Type B pancreatic cell (in vitro differentiated cells): ENCODE measurements at regions not wholly inside any gene's neighbourhood (a gene's known extent, or its start where the extent isn't known, plus 50 kb on each side); places are given as distances from the start of the nearest gene placed in this dataset.

Source experiments
- DNase-seq: peaks from one replicate; pipeline ENCODE4 v3.0.0; 2021; ENCODE audit warnings: mixed read lengths; ENCODE audit not compliant: unreplicated experiment; ENCODE audit errors: extremely low spot score
- H3K27ac Mint-ChIP-seq: 2 replicates; pipeline ENCODE4 v1.8.0; 2021; ENCODE audit warnings: mild to moderate bottlenecking, mixed read lengths
- H3K27me3 Mint-ChIP-seq: 2 replicates; pipeline ENCODE4 v1.8.0; 2021; ENCODE audit warnings: mixed read lengths
- H3K36me3 Mint-ChIP-seq: 2 replicates; pipeline ENCODE4 v1.8.0; 2021; ENCODE audit warnings: mixed read lengths
- H3K4me1 Mint-ChIP-seq: one replicate; pipeline ENCODE4 v1.8.0; 2021; ENCODE audit warnings: mixed read lengths; ENCODE audit not compliant: unreplicated experiment
- H3K4me3 Mint-ChIP-seq: 2 replicates; pipeline ENCODE4 v1.8.0; 2021; ENCODE audit warnings: mild to moderate bottlenecking, mixed read lengths
- H3K9me3 Mint-ChIP-seq: 2 replicates; pipeline ENCODE4 v1.8.0; 2021; ENCODE audit warnings: mixed read lengths
- TF ChIP-seq, protein P1 (sequence below): fragments of 200-600 bp; sonication (generic); conservative IDR thresholded peaks from 2 replicates; pipeline ENCODE4 v1.5.0; 2021; ENCODE audit warnings: antibody characterized with exemption, mild to moderate bottlenecking

DNA sequence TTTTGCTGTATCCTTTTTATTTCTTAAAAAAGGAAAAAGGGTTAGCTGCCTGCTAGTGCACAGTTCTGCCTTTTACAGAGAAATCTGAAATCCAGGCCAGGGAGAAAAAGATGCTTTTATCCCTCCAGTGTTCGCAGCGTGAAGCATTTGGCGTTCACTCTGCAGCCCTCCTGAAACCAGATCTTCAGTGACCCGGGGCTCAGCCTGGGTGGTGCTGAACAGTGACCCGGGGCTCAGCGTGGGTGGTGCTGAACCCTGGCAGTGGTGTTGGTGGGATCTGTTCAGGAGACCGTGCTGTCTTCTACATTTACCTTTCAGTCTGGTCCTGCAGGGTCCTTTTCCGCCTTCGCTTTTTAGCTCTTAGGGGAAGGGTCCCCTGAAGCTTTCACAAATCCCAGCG is 164.7 kb upstream of the KLF6 start:
- no peak for DNase-seq
- H3K4me1 Mint-ChIP-seq = peaks cover 24% of the 10 kb centered on the region
- TF ChIP-seq, protein P1, sequence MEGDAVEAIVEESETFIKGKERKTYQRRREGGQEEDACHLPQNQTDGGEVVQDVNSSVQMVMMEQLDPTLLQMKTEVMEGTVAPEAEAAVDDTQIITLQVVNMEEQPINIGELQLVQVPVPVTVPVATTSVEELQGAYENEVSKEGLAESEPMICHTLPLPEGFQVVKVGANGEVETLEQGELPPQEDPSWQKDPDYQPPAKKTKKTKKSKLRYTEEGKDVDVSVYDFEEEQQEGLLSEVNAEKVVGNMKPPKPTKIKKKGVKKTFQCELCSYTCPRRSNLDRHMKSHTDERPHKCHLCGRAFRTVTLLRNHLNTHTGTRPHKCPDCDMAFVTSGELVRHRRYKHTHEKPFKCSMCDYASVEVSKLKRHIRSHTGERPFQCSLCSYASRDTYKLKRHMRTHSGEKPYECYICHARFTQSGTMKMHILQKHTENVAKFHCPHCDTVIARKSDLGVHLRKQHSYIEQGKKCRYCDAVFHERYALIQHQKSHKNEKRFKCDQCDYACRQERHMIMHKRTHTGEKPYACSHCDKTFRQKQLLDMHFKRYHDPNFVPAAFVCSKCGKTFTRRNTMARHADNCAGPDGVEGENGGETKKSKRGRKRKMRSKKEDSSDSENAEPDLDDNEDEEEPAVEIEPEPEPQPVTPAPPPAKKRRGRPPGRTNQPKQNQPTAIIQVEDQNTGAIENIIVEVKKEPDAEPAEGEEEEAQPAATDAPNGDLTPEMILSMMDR = no peak
- no peaks in the 10 kb centered on the region for H3K36me3 Mint-ChIP-seq
- no peaks in the 10 kb centered on the region for H3K27me3 Mint-ChIP-seq
- H3K9me3 Mint-ChIP-seq = no peaks in the 10 kb centered on the region
- H3K27ac Mint-ChIP-seq = no peak overlapping the region
- H3K4me3 Mint-ChIP-seq = no peak overlapping the region

DNA sequence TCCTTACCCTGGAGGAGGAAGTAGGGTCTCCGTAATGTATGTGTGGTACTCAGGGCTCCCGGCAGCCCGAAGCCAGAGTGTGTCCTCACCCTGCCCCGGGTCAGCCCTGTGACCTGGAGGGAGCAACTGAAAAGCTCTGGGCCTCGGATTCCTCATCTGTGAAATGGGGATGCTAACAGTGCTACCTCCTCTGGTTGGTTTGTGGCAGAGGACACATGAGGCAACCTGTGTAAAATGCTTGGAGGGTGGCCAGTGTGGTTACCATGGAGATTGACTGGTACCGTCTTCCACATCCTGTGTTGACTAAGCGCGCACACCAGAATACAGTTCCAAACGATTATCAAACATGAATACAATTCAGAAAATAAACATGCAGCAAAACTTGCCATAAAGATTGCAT is 163.8 kb upstream of the KLF6 start:
- Mint-ChIP-seq H3K36me3 (no peaks in the 10 kb centered on the region), H3K27ac (no peak overlapping the region), H3K4me3 (no peak overlapping the region), H3K4me1 (peaks cover 24% of the 10 kb centered on the region), H3K9me3 (no peaks in the 10 kb centered on the region), H3K27me3 (no peaks in the 10 kb centered on the region)
- TF ChIP-seq, protein P1 = no peak
- no peak for DNase-seq

DNA sequence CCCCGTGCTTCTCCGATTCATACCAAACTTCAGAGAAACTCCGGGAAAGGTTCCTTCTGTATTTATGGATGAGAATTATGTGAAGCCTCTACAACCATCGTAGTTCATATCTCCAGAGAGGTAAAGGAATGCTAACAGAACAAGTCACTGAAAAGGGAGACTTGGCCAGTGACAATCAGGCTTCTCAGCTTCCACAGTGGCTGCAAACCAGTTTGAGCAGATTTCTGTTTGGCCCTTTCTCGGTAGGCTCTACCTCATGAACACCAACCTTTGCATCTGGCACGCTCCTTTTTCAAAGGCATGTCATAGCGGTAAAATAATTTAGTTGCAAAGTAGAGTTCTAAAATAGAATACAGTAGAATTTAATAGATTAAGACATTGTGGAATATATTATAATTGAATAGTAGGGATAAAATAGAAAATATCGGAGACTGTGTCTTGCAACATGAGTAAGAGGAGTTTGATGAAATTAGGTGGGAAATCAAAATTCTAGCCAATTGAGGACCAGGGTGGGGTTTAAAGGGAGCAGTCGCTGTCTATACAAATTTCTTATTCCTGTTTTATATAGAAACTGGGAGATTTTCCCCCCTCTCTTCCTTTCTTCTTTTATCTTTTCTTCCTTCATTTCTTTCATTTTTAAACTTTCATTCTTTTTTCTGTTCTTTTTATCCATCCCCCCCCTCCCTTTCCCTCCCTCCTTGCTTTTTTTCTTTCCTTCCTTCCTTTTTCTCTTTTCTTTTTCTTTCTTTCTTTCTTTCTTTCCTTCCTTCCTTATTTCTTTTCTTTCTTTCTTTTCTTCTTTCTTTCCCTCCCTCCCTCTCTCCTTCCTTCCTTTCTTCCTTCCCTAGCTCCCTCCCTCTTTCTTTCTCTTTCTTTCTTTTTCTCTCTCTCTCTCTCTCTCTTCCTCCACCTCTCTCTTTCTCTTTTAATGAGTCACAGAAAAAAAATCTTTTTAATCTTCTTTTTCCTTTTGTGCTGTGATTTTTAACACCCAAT is 161.5 kb upstream of the KLF6 start:
- H3K4me3 Mint-ChIP-seq = no peak overlapping the region
- peak overlapping the region; percentile 69 for H3K27ac Mint-ChIP-seq
- DNase-seq = no peak
- peaks cover 24% of the 10 kb centered on the region for H3K4me1 Mint-ChIP-seq
- H3K27me3 Mint-ChIP-seq = no peaks in the 10 kb centered on the region
- H3K9me3 Mint-ChIP-seq = no peaks in the 10 kb centered on the region
- H3K36me3 Mint-ChIP-seq = no peaks in the 10 kb centered on the region
- TF ChIP-seq, protein P1 = no peak

DNA sequence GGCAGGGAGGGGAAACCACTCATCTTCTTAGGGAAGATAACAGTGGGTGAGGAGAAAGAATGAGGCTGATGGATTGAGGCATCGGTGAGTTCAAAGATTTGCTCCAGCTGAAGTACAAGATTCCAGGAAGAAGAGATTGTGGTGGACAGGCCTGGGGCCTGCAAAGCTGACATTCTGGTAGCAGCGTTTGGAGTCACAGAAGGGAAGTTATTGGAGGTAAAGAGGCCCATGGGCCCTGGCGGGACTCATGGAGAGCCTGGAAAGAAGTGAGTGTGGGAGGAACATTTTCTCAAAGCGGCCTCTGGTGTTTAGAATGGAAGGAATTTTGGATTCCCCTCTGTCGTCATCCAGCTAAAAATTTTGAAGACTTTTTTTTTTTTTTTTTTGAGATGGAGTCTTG is 160.0 kb upstream of the KLF6 start:
- DNase-seq = no peak
- peak overlapping the region; percentile 48 for H3K27ac Mint-ChIP-seq
- no peaks in the 10 kb centered on the region for H3K36me3 Mint-ChIP-seq
- H3K4me3 Mint-ChIP-seq = no peak overlapping the region
- TF ChIP-seq, protein P1 = no peak
- H3K9me3 Mint-ChIP-seq = peaks cover 4% of the 10 kb centered on the region
- no peaks in the 10 kb centered on the region for H3K27me3 Mint-ChIP-seq
- H3K4me1 Mint-ChIP-seq = peaks cover 20% of the 10 kb centered on the region

DNA sequence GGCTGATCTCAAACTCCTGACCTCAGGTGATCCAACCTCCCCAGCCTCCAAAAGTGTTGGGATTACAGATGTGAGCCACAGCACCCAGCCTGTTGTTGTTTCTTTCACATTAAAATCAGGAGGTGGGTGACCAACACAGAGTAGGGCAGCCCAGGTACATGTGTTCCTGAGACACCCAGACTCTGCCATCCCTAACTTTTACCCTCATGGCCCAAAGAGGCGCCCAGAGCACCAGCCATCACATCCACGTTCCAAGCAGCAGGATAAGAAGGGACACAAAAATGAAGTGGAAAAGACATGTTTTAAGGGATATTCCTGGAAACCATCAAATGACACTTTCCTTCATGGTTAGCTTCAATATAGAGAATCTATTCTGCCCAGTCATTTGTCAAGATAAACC is 159.6 kb upstream of the KLF6 start:
- DNase-seq = no peak
- Mint-ChIP-seq H3K27me3 (no peaks in the 10 kb centered on the region), H3K27ac (peak overlapping the region; percentile 48), H3K4me3 (no peak overlapping the region), H3K36me3 (no peaks in the 10 kb centered on the region), H3K4me1 (peaks cover 15% of the 10 kb centered on the region), H3K9me3 (peaks cover 4% of the 10 kb centered on the region)
- TF ChIP-seq, protein P1 = no peak
